VCaP (cell line): ENCODE measurements at regions not wholly inside any gene's neighbourhood (a gene's known extent, or its start where the extent isn't known, plus 50 kb on each side); places are given as distances from the start of the nearest gene placed in this dataset.
"Not testable (repeated sequence)": the region's sequence is repeated elsewhere in the genome, so short reads cannot be mapped to it uniquely, and the experiment has no call there.

Experiments used
- H3K27ac ChIP-seq: fragments of 450-650 bp; 2 replicates; pipeline ENCODE4 v1.5.1; 2017
- CTCF ChIP-seq: fragments of 450-650 bp; conservative IDR thresholded peaks from 2 replicates; pipeline ENCODE4 v1.5.1; 2017; ENCODE audit warnings: mild to moderate bottlenecking, moderate library complexity

DNA sequence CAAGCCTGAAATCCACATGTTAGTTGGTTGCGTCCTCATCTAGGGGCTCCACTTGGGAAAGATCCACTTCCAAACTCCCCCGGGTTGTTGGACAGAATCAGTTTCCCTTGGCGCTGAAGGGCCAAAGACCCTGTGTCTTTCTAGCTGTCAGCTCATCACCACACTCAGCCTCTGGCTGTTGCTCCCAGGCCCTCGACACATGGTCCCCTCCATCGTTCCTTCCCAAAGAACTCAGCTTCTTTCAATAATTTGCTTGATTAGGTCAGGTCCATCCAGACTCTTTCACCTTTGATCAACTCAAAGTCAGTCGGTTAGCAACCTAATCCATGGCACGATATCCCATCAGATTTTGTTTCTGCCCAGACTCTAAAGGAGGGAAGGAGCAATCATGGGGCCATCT, 254.8 kb upstream of the SULF2 start:
- no peak overlapping the region for H3K27ac ChIP-seq
- TF ChIP-seq CTCF = no peak

DNA sequence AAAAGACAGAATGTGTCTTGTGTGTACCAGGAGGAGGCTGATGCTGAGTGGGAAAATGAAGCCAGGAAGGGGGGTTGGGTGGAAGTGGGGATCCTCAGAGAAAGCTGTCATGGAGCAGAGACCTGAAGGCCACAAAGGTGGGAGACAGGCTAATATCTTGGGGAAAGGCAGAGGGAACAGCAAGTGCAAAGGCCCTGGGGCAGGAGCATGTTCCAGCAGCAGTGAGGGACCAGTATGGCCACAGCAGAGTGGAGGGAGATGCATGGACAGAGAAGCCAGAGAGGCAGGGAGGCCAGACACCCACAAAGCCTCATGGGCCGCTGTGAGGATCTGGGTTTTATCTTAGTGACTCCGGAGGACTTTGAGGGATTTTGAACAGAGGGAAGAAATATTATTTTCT, 254.2 kb upstream of the SULF2 start:
- H3K27ac ChIP-seq = no peak overlapping the region
- no peak for TF ChIP-seq CTCF

GRCh38 chr20:48038713-48039112, 253.4 kb upstream of the SULF2 start:
- TF ChIP-seq CTCF = no peak
- H3K27ac ChIP-seq = no peak overlapping the region

- H3K27ac ChIP-seq = not testable (repeated sequence)
These were observed 252.5 kb upstream of the SULF2 start for GRCh38 chr20:48037798-48038197.

DNA sequence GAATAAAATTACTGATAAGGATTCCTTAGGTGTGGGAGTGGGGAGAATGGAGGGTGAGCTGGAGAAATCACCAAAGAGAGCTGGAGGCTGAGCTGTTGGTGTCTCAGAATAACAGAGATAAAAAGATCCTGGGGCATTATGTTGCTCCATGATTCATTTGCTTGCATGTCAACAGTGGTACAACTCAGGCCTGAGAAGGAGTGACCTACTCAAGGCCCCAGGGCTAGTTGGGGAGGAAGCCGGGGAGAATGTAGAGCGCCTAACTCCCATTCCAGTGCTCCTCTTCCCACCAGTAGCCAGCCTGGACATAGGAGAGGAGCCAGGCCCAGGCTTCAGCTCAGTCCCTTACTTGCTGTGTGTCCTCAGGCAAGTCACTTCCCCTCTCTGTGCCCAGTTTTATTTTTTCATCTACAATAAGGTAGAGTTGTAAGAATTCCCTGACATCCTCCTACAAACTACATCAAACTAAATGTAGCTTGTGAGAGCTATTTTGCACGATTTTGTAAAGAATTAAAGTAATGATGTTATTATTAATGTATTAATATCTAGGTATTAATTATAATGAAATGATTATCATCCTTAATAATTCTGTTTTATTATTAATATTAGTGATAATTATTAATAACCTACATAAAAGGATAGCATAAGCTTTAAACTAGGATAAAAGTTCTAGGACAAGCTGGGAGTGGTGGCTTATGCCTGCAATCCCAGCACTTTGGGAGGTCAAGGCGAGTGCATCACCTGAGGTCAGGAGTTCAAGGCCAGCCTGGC, 250.9 kb upstream of the SULF2 start:
- no peak for TF ChIP-seq CTCF
- no peak overlapping the region for H3K27ac ChIP-seq

DNA sequence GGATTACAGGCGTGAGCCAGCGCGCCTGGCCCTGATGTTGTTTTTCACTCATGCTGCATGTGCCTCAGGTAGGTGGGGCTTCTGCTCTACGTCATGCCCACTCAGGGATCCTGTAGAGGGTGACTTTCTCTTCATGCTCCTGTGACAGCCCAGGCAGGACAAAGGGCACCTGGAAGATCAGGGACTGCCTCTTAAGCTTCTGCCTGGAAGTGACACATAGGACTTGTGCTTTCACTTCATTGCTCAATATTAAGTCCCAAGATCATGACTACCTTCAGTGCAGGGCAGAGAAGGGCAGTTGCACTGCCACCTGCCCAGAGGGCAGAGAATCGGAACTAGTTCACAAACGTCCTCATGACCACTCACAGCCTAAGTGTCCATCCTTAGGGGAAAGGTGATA, 249.5 kb upstream of the SULF2 start:
- no peak for TF ChIP-seq CTCF
- no peak overlapping the region for H3K27ac ChIP-seq

DNA sequence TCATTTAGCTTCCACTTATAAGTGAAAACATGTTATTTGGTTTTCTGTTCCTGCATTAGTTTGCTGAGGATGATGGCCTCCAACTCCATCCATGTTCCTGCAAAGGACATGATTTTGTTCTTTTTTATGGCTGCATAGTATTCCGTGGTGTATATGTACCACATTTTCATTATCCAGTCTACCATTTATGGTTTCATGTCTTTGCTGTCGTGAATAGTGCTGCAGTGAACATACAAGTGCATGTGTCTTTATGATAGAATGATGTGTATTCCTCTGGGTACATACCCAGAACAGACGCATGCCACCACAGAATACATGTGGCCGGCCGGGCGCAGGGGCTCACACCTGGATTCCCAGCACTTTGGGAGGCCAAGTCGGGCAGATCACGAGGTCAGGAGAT, 247.7 kb upstream of the SULF2 start:
- H3K27ac ChIP-seq = not testable (repeated sequence)

- H3K27ac ChIP-seq = no peak overlapping the region
- TF ChIP-seq CTCF = no peak
These were observed 245.8 kb upstream of the SULF2 start for GRCh38 chr20:48031122-48031521.
